HCT116 (cell line): ENCODE measurements at regions not wholly inside any gene's neighbourhood (a gene's known extent, or its start where the extent isn't known, plus 50 kb on each side); places are given as distances from the start of the nearest gene placed in this dataset.

Experiments
- ATAC-seq: fragments of 200-7000 bp; cut with Tn5 transposase; 2 replicates; pipeline ENCODE4 v1.9.1; 2020; ENCODE audit warnings: mild to moderate bottlenecking, moderate library complexity
- BruUV-seq: library from RNA; stranded (reverse); fragments of 400-500 nt; replicated peaks from 2 replicates; lab custom pipeline; 2021; lab: Mats Ljungman, UMichigan
- CTCF ChIA-PET: fragments of 300-600 bp; sonication (Branson Sonifier 250); formaldehyde crosslinking; loops from one replicate; lab custom pipeline; 2021; ENCODE audit warnings: antibody characterized with exemption; lab: Charles Lee
- POLR2A ChIA-PET: fragments of 300-600, 350-600 bp; sonication (Branson Sonifier 250); formaldehyde crosslinking; loops from one replicate; lab custom pipeline; 2021; ENCODE audit warnings: antibody characterized with exemption; lab: Charles Lee
- RAD21 ChIA-PET, 2 experiments: fragments of 300-600 bp; sonication (Branson Sonifier 250); formaldehyde crosslinking; loops; one replicate each; lab custom pipeline; 2023; ENCODE audit warnings: low total read pairs in 2 of 2; ENCODE audit not compliant: uncharacterized antibody in 2 of 2, unreplicated experiment in 2 of 2, low non-redundant PET in 1 of 2; lab: Charles Lee
- DNase-seq: peaks from one replicate; pipeline ENCODE4 v3.0.0-alpha.2; 2010; ENCODE audit warnings: low read depth, low spot score
- H2AFZ ChIP-seq: fragments of 200-600 bp; shearing (Covaris generic), sonication (generic); 2 replicates; pipeline ENCODE4 v1.6.1; 2017; ENCODE audit warnings: low read depth, mixed run types, mixed read lengths, antibody characterized with exemption, low read length; ENCODE audit not compliant: poor library complexity, severe bottlenecking
- H3K27ac ChIP-seq: 2 replicates; pipeline ENCODE4 v1.5.1; 2012; ENCODE audit warnings: low read depth, low read length
- H3K27me3 ChIP-seq: fragments of 200-600 bp; sonication (generic); 2 replicates; pipeline ENCODE4 v1.6.1; 2016; ENCODE audit warnings: mixed run types, low read length, mixed read lengths; ENCODE audit not compliant: insufficient read depth
- H3K36me3 ChIP-seq, 2 experiments: fragments of 200-500 bp in 1 of 2; fragments of 200-600 bp in 1 of 2; sonication (Bioruptor generic) in 1 of 2; sonication (generic) in 1 of 2; 2 replicates each; pipeline versions ENCODE4 v1.5.1 to v1.6.1; 2014 to 2016; ENCODE audit warnings: low read length in 2 of 2, inconsistent platforms in 1 of 2, mixed read lengths in 1 of 2, mixed run types in 1 of 2; ENCODE audit not compliant: insufficient read depth in 2 of 2, control insufficient read depth in 1 of 2
- H3K4me1 ChIP-seq, 2 experiments: fragments of 200-600 bp in 1 of 2; sonication (generic) in 1 of 2; 2 replicates each; pipeline versions ENCODE4 v1.5.1 to v1.6.1; 2012 to 2017; ENCODE audit warnings: low read length in 2 of 2, inconsistent platforms in 1 of 2, mild to moderate bottlenecking in 1 of 2, mixed read lengths in 1 of 2, mixed run types in 1 of 2, moderate library complexity in 1 of 2; ENCODE audit not compliant: insufficient read depth in 2 of 2, control insufficient read depth in 1 of 2
- H3K4me2 ChIP-seq: fragments of 200-600 bp; sonication (generic); 2 replicates; pipeline ENCODE4 v1.6.1; 2017; ENCODE audit warnings: mixed run types, low read length, mixed read lengths
- H3K4me3 ChIP-seq, 2 experiments: fragments of 200-600 bp in 1 of 2; sonication (generic) in 1 of 2; replicated peaks in 1 of 2; 2 replicates each; pipeline ENCODE4 v1.5.1; 2011 to 2016; ENCODE audit warnings: low read length in 2 of 2, control low read depth in 1 of 2, low read depth in 1 of 2, mild to moderate bottlenecking in 1 of 2, mixed read lengths in 1 of 2, mixed run types in 1 of 2
- H3K79me2 ChIP-seq: fragments of 200-600 bp; sonication (generic); 2 replicates; pipeline ENCODE4 v1.6.1; 2017; ENCODE audit warnings: mild to moderate bottlenecking, mixed run types, low read length, moderate library complexity, mixed read lengths; ENCODE audit not compliant: insufficient read depth
- H3K9ac ChIP-seq: fragments of 200-600 bp; sonication (generic); 2 replicates; pipeline ENCODE4 v1.6.1; 2016; ENCODE audit warnings: low read length, mixed read lengths
- H3K9me2 ChIP-seq: fragments of 200-600 bp; sonication (generic), shearing (Covaris generic); 2 replicates; pipeline ENCODE4 v1.6.1; 2017; ENCODE audit warnings: mixed run types, mild to moderate bottlenecking, moderate library complexity; ENCODE audit not compliant: insufficient read depth
- H3K9me3 ChIP-seq, 2 experiments: fragments of 200-500 bp in 1 of 2; fragments of 200-600 bp in 1 of 2; sonication (Bioruptor generic) in 1 of 2; sonication (generic) in 1 of 2; 2 replicates each; pipeline ENCODE4 v1.6.1; 2014 to 2017; ENCODE audit warnings: low read length in 2 of 2, mixed read lengths in 2 of 2, inconsistent platforms in 1 of 2, low read depth in 1 of 2, mild to moderate bottlenecking in 1 of 2, mixed run types in 1 of 2, moderate library complexity in 1 of 2; ENCODE audit not compliant: control insufficient read depth in 1 of 2, insufficient read depth in 1 of 2
- H4K20me1 ChIP-seq: fragments of 200-600 bp; sonication (generic), shearing (Covaris generic); 2 replicates; pipeline ENCODE4 v1.6.1; 2017; ENCODE audit warnings: mixed run types, mild to moderate bottlenecking, moderate library complexity; ENCODE audit not compliant: insufficient read depth
- ATF3 ChIP-seq: IDR thresholded peaks from 2 replicates; pipeline ENCODE4 v1.6.1; 2012
- CBX3 ChIP-seq: IDR thresholded peaks from 2 replicates; pipeline ENCODE4 v1.6.1; 2012; ENCODE audit warnings: low read depth
- CEBPB ChIP-seq: IDR thresholded peaks from 2 replicates; pipeline ENCODE4 v1.6.1; 2012; ENCODE audit warnings: low read depth
- EGR1 ChIP-seq: IDR thresholded peaks from 2 replicates; pipeline ENCODE4 v1.6.1; 2012; ENCODE audit warnings: low read depth
- ELF1 ChIP-seq: IDR thresholded peaks from 2 replicates; pipeline ENCODE4 v1.6.1; 2012; ENCODE audit warnings: low read depth, borderline replicate concordance
- EZH2 ChIP-seq: fragments of 200-600 bp; sonication (generic); IDR thresholded peaks from 2 replicates; pipeline ENCODE4 v1.6.1; 2017; ENCODE audit warnings: antibody characterized with exemption, mixed run types
- EZH2phosphoT487 ChIP-seq: fragments of 200-600 bp; IDR thresholded peaks from 2 replicates; pipeline ENCODE4 v1.6.1; 2018; ENCODE audit warnings: antibody characterized with exemption, borderline replicate concordance
- FOSL1 ChIP-seq: IDR thresholded peaks from 2 replicates; pipeline ENCODE4 v1.6.1; 2012; ENCODE audit warnings: low read depth
- JUND ChIP-seq: IDR thresholded peaks from 2 replicates; pipeline ENCODE4 v1.6.1; 2012
- MAX ChIP-seq: IDR thresholded peaks from 2 replicates; pipeline ENCODE4 v1.6.1; 2012
- POLR2A ChIP-seq: IDR thresholded peaks from 2 replicates; pipeline ENCODE4 v1.7.0; 2011; ENCODE audit warnings: borderline replicate concordance; ENCODE audit not compliant: insufficient read depth, insufficient read length; ENCODE audit errors: extremely low read depth
- POLR2AphosphoS5 ChIP-seq: IDR thresholded peaks from 2 replicates; pipeline ENCODE4 v1.6.1; 2011; ENCODE audit warnings: mild to moderate bottlenecking, low read depth, low read length, moderate library complexity
- RAD21 ChIP-seq: IDR thresholded peaks from 2 replicates; pipeline ENCODE4 v1.6.1; 2012; ENCODE audit warnings: low read depth, mild to moderate bottlenecking
- SIN3A ChIP-seq: IDR thresholded peaks from 2 replicates; pipeline ENCODE4 v1.6.1; 2012; ENCODE audit warnings: low read depth
- SP1 ChIP-seq: IDR thresholded peaks from 2 replicates; pipeline ENCODE4 v1.6.1; 2012; ENCODE audit warnings: low read depth
- SRF ChIP-seq: IDR thresholded peaks from 2 replicates; pipeline ENCODE4 v1.6.1; 2012; ENCODE audit warnings: low read depth
- TCF7L2 ChIP-seq: IDR thresholded peaks from 2 replicates; pipeline ENCODE4 v1.7.0; 2011; ENCODE audit warnings: borderline replicate concordance, inconsistent platforms; ENCODE audit not compliant: insufficient read depth, insufficient read length; ENCODE audit errors: extremely low read depth
- YY1 ChIP-seq: IDR thresholded peaks from 2 replicates; pipeline ENCODE4 v1.6.1; 2011; ENCODE audit warnings: low read length, low read depth, moderate library complexity, mild to moderate bottlenecking; ENCODE audit not compliant: insufficient replicate concordance; ENCODE audit errors: extremely low read depth
- ZNF274 ChIP-seq: fragments of 200-500 bp; sonication (Bioruptor generic); IDR thresholded peaks from 2 replicates; pipeline ENCODE4 v1.6.1; 2014; ENCODE audit warnings: mild to moderate bottlenecking, low read depth, low read length, inconsistent platforms
- intact Hi-C: fragments of 100-400 bp; cut with micrococcal nuclease; formaldehyde crosslinking; loops from 2 replicates; pipeline ENCODE4 v1.10.0; 2022
- TF ChIP-seq, protein P1 (sequence below), 3 experiments: fragments of 200-600 bp in 1 of 3; sonication (generic) in 1 of 3; IDR thresholded peaks in 2 of 3; conservative IDR thresholded peaks in 1 of 3; 2 replicates each; pipeline ENCODE4 v1.5.1; 2012 to 2017; ENCODE audit warnings: low read depth in 2 of 3, low read length in 2 of 3, antibody characterized with exemption in 1 of 3, borderline replicate concordance in 1 of 3, control low read depth in 1 of 3, mild to moderate bottlenecking in 1 of 3, mixed read lengths in 1 of 3, mixed run types in 1 of 3, moderate library complexity in 1 of 3; ENCODE audit not compliant: insufficient read depth in 1 of 3

DNA sequence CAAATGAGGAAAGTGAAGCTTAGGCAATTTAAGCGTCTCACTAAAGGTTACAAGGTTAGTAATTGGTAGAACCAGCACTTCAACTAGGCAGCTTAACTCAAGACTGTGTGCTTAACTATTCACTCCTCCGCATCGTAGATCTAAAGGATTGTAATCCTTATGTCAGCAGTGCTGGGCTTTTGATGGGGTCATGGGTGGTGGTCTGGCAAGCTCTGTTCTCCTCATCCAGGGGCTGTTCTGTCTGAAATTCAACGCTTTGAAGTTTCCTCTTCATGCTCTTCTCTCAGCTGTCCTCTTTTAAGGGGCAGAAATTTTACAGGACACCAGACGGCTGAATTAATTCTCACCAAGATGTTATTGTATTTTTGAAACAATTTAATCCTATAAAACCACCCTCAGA lies 165.5 kb upstream of the FAM98A start:
- TF ChIP-seq ATF3, result no peak
- TF ChIP-seq SP1, result no peak
- TF ChIP-seq EGR1, result no peak
- no peak for TF ChIP-seq POLR2A
- TF ChIP-seq, protein P1, sequence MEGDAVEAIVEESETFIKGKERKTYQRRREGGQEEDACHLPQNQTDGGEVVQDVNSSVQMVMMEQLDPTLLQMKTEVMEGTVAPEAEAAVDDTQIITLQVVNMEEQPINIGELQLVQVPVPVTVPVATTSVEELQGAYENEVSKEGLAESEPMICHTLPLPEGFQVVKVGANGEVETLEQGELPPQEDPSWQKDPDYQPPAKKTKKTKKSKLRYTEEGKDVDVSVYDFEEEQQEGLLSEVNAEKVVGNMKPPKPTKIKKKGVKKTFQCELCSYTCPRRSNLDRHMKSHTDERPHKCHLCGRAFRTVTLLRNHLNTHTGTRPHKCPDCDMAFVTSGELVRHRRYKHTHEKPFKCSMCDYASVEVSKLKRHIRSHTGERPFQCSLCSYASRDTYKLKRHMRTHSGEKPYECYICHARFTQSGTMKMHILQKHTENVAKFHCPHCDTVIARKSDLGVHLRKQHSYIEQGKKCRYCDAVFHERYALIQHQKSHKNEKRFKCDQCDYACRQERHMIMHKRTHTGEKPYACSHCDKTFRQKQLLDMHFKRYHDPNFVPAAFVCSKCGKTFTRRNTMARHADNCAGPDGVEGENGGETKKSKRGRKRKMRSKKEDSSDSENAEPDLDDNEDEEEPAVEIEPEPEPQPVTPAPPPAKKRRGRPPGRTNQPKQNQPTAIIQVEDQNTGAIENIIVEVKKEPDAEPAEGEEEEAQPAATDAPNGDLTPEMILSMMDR (IDR thresholded peaks at IDR 0.05 in 2 of 3, conservative IDR thresholded peaks at IDR 0.05 in 1 of 3; ENCODE audit: borderline replicate concordance in 1 of 3, insufficient read depth in 1 of 3, low read depth in 2 of 3, low read length in 2 of 3), result no peak
- TF ChIP-seq RAD21, result no peak
- TF ChIP-seq EZH2phosphoT487, result no peak
- no peak for TF ChIP-seq JUND
- TF ChIP-seq SRF, result no peak
- TF ChIP-seq FOSL1, result no peak
- TF ChIP-seq POLR2AphosphoS5, result no peak
- no peak for TF ChIP-seq EZH2
- TF ChIP-seq SIN3A, result no peak
- TF ChIP-seq YY1, result no peak
- no peak for TF ChIP-seq TCF7L2
- no peak for TF ChIP-seq ZNF274
- TF ChIP-seq MAX, result no peak
- no peak for TF ChIP-seq ELF1
- no peak for TF ChIP-seq CBX3
- TF ChIP-seq CEBPB, result no peak
- ChIA-PET CTCF (no interaction called here), RAD21 (no interaction called here), POLR2A (no interaction called here)
- H2AFZ ChIP-seq, result no peak overlapping the region
- H3K4me1 ChIP-seq, result no peaks in the 10 kb centered on the region
- DNase-seq, result no peak
- no peaks in the 10 kb centered on the region for H3K9me2 ChIP-seq
- no peaks in the 10 kb centered on the region for H3K79me2 ChIP-seq
- H3K9me3 ChIP-seq, result no peaks in the 10 kb centered on the region
- BruUV-seq, result no TSS peak
- no peak for ATAC-seq
- no peak overlapping the region for H3K27ac ChIP-seq
- no peak overlapping the region for H3K9ac ChIP-seq
- no peaks in the 10 kb centered on the region for H3K27me3 ChIP-seq
- intact Hi-C loops, result no loop called here
- H3K36me3 ChIP-seq, result no peaks in the 10 kb centered on the region
- no peak overlapping the region for H3K4me3 ChIP-seq
- H4K20me1 ChIP-seq, result no peaks in the 10 kb centered on the region
- no peak overlapping the region for H3K4me2 ChIP-seq
